ENCODE measurements at regions not wholly inside any gene's neighbourhood (a gene's known extent, or its start where the extent isn't known, plus 50 kb on each side); places are given as distances from the start of the nearest gene placed in this dataset.
"Not testable (repeated sequence)": the region's sequence is repeated elsewhere in the genome, so short reads cannot be mapped to it uniquely, and the experiment has no call there.

GRCh38 chr7:112939574-112940313 is 146.9 kb downstream of the GPR85 start:
- peak; percentile 100 for DNase-seq
- H3K36me3 ChIP-seq (ENCODE audit: control insufficient read depth, insufficient read depth, low read length) = no peaks in the 10 kb centered on the region
- WGBS (ENCODE audit: insufficient coverage) = under 1% methylated on average over 49 of the region's 55 CpGs
- peak overlapping the region; percentile 92 for H3K27ac ChIP-seq (ENCODE audit: low read length)
- H3K4me3 ChIP-seq (ENCODE audit: low read length) = peak overlapping the region; percentile 93
- H3K4me1 ChIP-seq (ENCODE audit: control insufficient read depth, insufficient read depth, low read length) = peaks cover 9% of the 10 kb centered on the region
- no peaks in the 10 kb centered on the region for H3K9me3 ChIP-seq (replicated peaks; ENCODE audit: control insufficient read depth, low read depth, low read length)
- no peaks in the 10 kb centered on the region for H3K27me3 ChIP-seq (ENCODE audit: control insufficient read depth, insufficient read depth, low read length)

- H3K9me3 ChIP-seq (replicated peaks; ENCODE audit: control insufficient read depth, low read depth, low read length) = no peaks in the 10 kb centered on the region
- H3K27me3 ChIP-seq (ENCODE audit: control insufficient read depth, insufficient read depth, low read length) = no peaks in the 10 kb centered on the region
- peak overlapping the region; percentile 93 for H3K4me3 ChIP-seq (ENCODE audit: low read length)
- DNase-seq = peak; percentile 71
- H3K27ac ChIP-seq (ENCODE audit: low read length) = peak overlapping the region; percentile 92
- H3K4me1 ChIP-seq (ENCODE audit: control insufficient read depth, insufficient read depth, low read length) = peaks cover 9% of the 10 kb centered on the region
- WGBS (ENCODE audit: insufficient coverage) = 0% methylated on average over 12 of the region's 26 CpGs
- H3K36me3 ChIP-seq (ENCODE audit: control insufficient read depth, insufficient read depth, low read length) = no peaks in the 10 kb centered on the region
Observed at GRCh38 chr7:112938863-112939573, 147.6 kb downstream of the GPR85 start.

- Histone ChIP-seq H3K9me3 (replicated peaks; ENCODE audit: control insufficient read depth, low read depth, low read length) (no peaks in the 10 kb centered on the region), H3K36me3 (ENCODE audit: control insufficient read depth, insufficient read depth, low read length) (no peaks in the 10 kb centered on the region), H3K4me3 (ENCODE audit: low read length) (no peak overlapping the region), H3K27ac (ENCODE audit: low read length) (no peak overlapping the region), H3K4me1 (ENCODE audit: control insufficient read depth, insufficient read depth, low read length) (peaks cover 9% of the 10 kb centered on the region), H3K27me3 (ENCODE audit: control insufficient read depth, insufficient read depth, low read length) (no peaks in the 10 kb centered on the region)
- peak; percentile 33 for DNase-seq
- WGBS (ENCODE audit: insufficient coverage) = 92% methylated on average over 2 of the region's 3 CpGs
Observed at GRCh38 chr7:112937651-112938415, 147.6 kb upstream of the TMEM168 start.

GRCh38 chr7:112933598-112933997 is 143.4 kb upstream of the TMEM168 start:
- no peaks in the 10 kb centered on the region for H3K27me3 ChIP-seq (ENCODE audit: control insufficient read depth, insufficient read depth, low read length)
- H3K27ac ChIP-seq (ENCODE audit: low read length) = no peak overlapping the region
- no peak for DNase-seq
- no peaks in the 10 kb centered on the region for H3K9me3 ChIP-seq (replicated peaks; ENCODE audit: control insufficient read depth, low read depth, low read length)
- H3K4me1 ChIP-seq (ENCODE audit: control insufficient read depth, insufficient read depth, low read length) = peaks cover under 1% of the 10 kb centered on the region
- H3K36me3 ChIP-seq (ENCODE audit: control insufficient read depth, insufficient read depth, low read length) = no peaks in the 10 kb centered on the region
- no peak overlapping the region for H3K4me3 ChIP-seq (ENCODE audit: low read length)
- WGBS (ENCODE audit: insufficient coverage) = no CpG with 5 or more reads among the region's 3 CpGs

GRCh38 chr7:112930787-112931186 is 140.6 kb upstream of the TMEM168 start:
- Histone ChIP-seq H3K4me1 (ENCODE audit: control insufficient read depth, insufficient read depth, low read length) (no peaks in the 10 kb centered on the region), H3K27me3 (ENCODE audit: control insufficient read depth, insufficient read depth, low read length) (no peaks in the 10 kb centered on the region), H3K36me3 (ENCODE audit: control insufficient read depth, insufficient read depth, low read length) (no peaks in the 10 kb centered on the region), H3K9me3 (replicated peaks; ENCODE audit: control insufficient read depth, low read depth, low read length) (no peaks in the 10 kb centered on the region), H3K4me3 (ENCODE audit: low read length) (no peak overlapping the region), H3K27ac (ENCODE audit: low read length) (no peak overlapping the region)
- WGBS (ENCODE audit: insufficient coverage) = no CpG with 5 or more reads among the region's 2 CpGs
- DNase-seq = peak; percentile 38

- WGBS (ENCODE audit: insufficient coverage) = no CpG with 5 or more reads among the region's 3 CpGs
Observed at GRCh38 chr7:112929421-112929820, 139.2 kb upstream of the TMEM168 start.

GRCh38 chr7:112926018-112926417 is 135.8 kb upstream of the TMEM168 start:
- no peaks in the 10 kb centered on the region for H3K4me1 ChIP-seq (ENCODE audit: control insufficient read depth, insufficient read depth, low read length)
- H3K27me3 ChIP-seq (ENCODE audit: control insufficient read depth, insufficient read depth, low read length) = no peaks in the 10 kb centered on the region
- H3K36me3 ChIP-seq (ENCODE audit: control insufficient read depth, insufficient read depth, low read length) = no peaks in the 10 kb centered on the region
- DNase-seq = no peak
- no peaks in the 10 kb centered on the region for H3K9me3 ChIP-seq (replicated peaks; ENCODE audit: control insufficient read depth, low read depth, low read length)
- H3K27ac ChIP-seq (ENCODE audit: low read length) = no peak overlapping the region
- H3K4me3 ChIP-seq (ENCODE audit: low read length) = no peak overlapping the region

More at GRCh38 chr7:112929421-112929820, 139.2 kb upstream of the TMEM168 start:
- Histone ChIP-seq H3K27ac (ENCODE audit: low read length) (no peak overlapping the region), H3K36me3 (ENCODE audit: control insufficient read depth, insufficient read depth, low read length) (no peaks in the 10 kb centered on the region), H3K4me3 (ENCODE audit: low read length) (no peak overlapping the region), H3K4me1 (ENCODE audit: control insufficient read depth, insufficient read depth, low read length) (no peaks in the 10 kb centered on the region), H3K9me3 (replicated peaks; ENCODE audit: control insufficient read depth, low read depth, low read length) (no peaks in the 10 kb centered on the region), H3K27me3 (ENCODE audit: control insufficient read depth, insufficient read depth, low read length) (no peaks in the 10 kb centered on the region)
- no peak for DNase-seq

- WGBS (ENCODE audit: insufficient coverage) = 97% methylated on average over 6 of the region's 25 CpGs
- H3K9me3 ChIP-seq (replicated peaks; ENCODE audit: control insufficient read depth, low read depth, low read length); H3K27me3 ChIP-seq (ENCODE audit: control insufficient read depth, insufficient read depth, low read length); H3K36me3 ChIP-seq (ENCODE audit: control insufficient read depth, insufficient read depth, low read length); H3K4me1 ChIP-seq (ENCODE audit: control insufficient read depth, insufficient read depth, low read length); H3K27ac ChIP-seq (ENCODE audit: low read length); H3K4me3 ChIP-seq (ENCODE audit: low read length); DNase-seq: not testable (repeated sequence)
Observed at GRCh38 chr7:112922546-112922945, 132.4 kb upstream of the TMEM168 start.

GRCh38 chr7:112916431-112916830 is 126.2 kb upstream of the TMEM168 start:
- not testable (repeated sequence) for H3K4me3 ChIP-seq (ENCODE audit: low read length); H3K9me3 ChIP-seq (replicated peaks; ENCODE audit: control insufficient read depth, low read depth, low read length); DNase-seq; H3K27ac ChIP-seq (ENCODE audit: low read length); H3K27me3 ChIP-seq (ENCODE audit: control insufficient read depth, insufficient read depth, low read length); H3K36me3 ChIP-seq (ENCODE audit: control insufficient read depth, insufficient read depth, low read length); H3K4me1 ChIP-seq (ENCODE audit: control insufficient read depth, insufficient read depth, low read length)
- WGBS (ENCODE audit: insufficient coverage) = 97% methylated on average over 10 of the region's 18 CpGs

- peaks cover 5% of the 10 kb centered on the region for H3K36me3 ChIP-seq (ENCODE audit: control insufficient read depth, insufficient read depth, low read length)
- DNase-seq = no peak
- peaks cover 10% of the 10 kb centered on the region for H3K9me3 ChIP-seq (replicated peaks; ENCODE audit: control insufficient read depth, low read depth, low read length)
- H3K27me3 ChIP-seq (ENCODE audit: control insufficient read depth, insufficient read depth, low read length) = no peaks in the 10 kb centered on the region
- H3K27ac ChIP-seq (ENCODE audit: low read length) = no peak overlapping the region
- WGBS (ENCODE audit: insufficient coverage) = 75% methylated on average over 1 of the region's 2 CpGs
- H3K4me1 ChIP-seq (ENCODE audit: control insufficient read depth, insufficient read depth, low read length) = no peaks in the 10 kb centered on the region
- no peak overlapping the region for H3K4me3 ChIP-seq (ENCODE audit: low read length)
Observed at GRCh38 chr7:112908086-112908485, 117.9 kb upstream of the TMEM168 start.
